ENCODE measurements at regions not wholly inside any gene's neighbourhood (a gene's known extent, or its start where the extent isn't known, plus 50 kb on each side); places are given as distances from the start of the nearest gene placed in this dataset.

- no peak for TF ChIP-seq CHD7 (IDR thresholded peaks at IDR 0.05; ENCODE audit: insufficient replicate concordance, low read length)
- TF ChIP-seq GABPA (IDR thresholded peaks at IDR 0.05; ENCODE audit: borderline replicate concordance, insufficient read depth, low read length) = no peak
- TF ChIP-seq RNF2 (IDR thresholded peaks at IDR 0.05; ENCODE audit: borderline replicate concordance, low read depth, low read length, missing control alignments, poor library complexity, severe bottlenecking) = no peak
Observed at GRCh38 chr6:84417260-84417659, 189.8 kb upstream of the CEP162 start (continued).

Data from H1 (cell line).